ENCODE measurements at regions not wholly inside any gene's neighbourhood (a gene's known extent, or its start where the extent isn't known, plus 50 kb on each side); places are given as distances from the start of the nearest gene placed in this dataset.

DNA sequence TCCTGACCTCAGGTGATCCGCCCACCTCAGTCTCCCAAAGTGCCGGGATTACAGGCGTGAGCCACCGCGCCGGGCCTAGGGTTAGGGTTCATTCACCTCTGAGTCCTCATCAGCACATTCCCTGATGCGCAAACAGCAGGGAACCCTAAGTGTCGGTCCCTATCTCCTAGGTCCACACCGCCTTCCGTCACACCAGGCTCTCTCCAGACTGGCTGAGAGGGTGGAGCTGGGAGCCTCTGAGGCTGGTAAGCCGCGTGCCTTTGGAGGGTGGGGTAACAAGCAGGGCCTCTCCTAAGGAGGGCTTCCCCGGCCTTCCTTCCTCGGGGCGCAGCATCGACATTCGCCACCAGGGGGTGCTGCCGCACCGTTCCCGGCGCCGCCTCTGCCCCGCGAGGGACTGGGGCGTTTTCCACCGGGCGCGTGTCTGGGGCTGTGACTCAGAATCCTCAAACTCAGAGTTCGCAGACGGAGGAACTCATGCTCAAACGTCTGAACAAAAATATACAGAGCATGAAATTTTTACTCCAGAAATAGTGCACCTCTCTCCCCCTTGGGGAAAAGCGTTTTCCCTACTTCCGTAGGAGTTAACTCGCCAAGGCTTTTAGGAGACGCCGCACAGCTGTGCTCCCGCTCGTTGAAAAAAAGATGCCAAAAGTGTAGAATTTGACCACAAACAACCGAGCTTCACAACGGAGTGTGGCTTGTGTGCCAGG lies 63.9 kb upstream of the ASAP2 start (continued):
- peak; percentile 31; the same call in 1 of the 2 replicates for TF ChIP-seq ZNF431 (CRISPR knock-in tag; IDR thresholded peaks at IDR 0.05; ENCODE audit: borderline replicate concordance, low read depth)
- peak; percentile 57; the same call in 1 of the 2 replicates for TF ChIP-seq ZNF205 (CRISPR knock-in tag; IDR thresholded peaks at IDR 0.05)
- peak; percentile 80 for TF ChIP-seq HOXA5 (CRISPR knock-in tag; IDR thresholded peaks at IDR 0.05)
- peak; percentile 67; the same call in 1 of the 2 replicates for TF ChIP-seq BCL6 (CRISPR knock-in tag; IDR thresholded peaks at IDR 0.05)
- 0 out of 2 replicates have a peak, but pooled peaks have one; percentile 59 for TF ChIP-seq ISL2 (CRISPR knock-in tag; IDR thresholded peaks at IDR 0.05)
- no peak for TF ChIP-seq SIX1 (CRISPR knock-in tag; IDR thresholded peaks at IDR 0.05; ENCODE audit: borderline replicate concordance)
- TF ChIP-seq, protein P1, sequence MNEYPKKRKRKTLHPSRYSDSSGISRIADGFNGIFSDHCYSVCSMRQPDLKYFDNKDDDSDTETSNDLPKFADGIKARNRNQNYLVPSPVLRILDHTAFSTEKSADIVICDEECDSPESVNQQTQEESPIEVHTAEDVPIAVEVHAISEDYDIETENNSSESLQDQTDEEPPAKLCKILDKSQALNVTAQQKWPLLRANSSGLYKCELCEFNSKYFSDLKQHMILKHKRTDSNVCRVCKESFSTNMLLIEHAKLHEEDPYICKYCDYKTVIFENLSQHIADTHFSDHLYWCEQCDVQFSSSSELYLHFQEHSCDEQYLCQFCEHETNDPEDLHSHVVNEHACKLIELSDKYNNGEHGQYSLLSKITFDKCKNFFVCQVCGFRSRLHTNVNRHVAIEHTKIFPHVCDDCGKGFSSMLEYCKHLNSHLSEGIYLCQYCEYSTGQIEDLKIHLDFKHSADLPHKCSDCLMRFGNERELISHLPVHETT (CRISPR knock-in tag; conservative IDR thresholded peaks at IDR 0.05): peak; percentile 65; the same call in 1 of the 2 replicates
- peak; percentile 28; the same call in 1 of the 2 replicates for TF ChIP-seq BHLHE40 (IDR thresholded peaks at IDR 0.05; ENCODE audit: low read length)
- TF ChIP-seq DR1 (CRISPR knock-in tag; IDR thresholded peaks at IDR 0.05): no peak
- TF ChIP-seq, protein P2, sequence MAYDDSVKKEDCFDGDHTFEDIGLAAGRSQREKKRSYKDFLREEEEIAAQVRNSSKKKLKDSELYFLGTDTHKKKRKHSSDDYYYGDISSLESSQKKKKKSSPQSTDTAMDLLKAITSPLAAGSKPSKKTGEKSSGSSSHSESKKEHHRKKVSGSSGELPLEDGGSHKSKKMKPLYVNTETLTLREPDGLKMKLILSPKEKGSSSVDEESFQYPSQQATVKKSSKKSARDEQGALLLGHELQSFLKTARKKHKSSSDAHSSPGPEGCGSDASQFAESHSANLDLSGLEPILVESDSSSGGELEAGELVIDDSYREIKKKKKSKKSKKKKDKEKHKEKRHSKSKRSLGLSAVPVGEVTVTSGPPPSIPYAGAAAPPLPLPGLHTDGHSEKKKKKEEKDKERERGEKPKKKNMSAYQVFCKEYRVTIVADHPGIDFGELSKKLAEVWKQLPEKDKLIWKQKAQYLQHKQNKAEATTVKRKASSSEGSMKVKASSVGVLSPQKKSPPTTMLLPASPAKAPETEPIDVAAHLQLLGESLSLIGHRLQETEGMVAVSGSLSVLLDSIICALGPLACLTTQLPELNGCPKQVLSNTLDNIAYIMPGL (CRISPR knock-in tag; IDR thresholded peaks at IDR 0.05; ENCODE audit: borderline replicate concordance in 1 of 2, low read depth in 1 of 2): peak; percentile 74 to 88
- TF ChIP-seq ZFP37 (CRISPR knock-in tag; IDR thresholded peaks at IDR 0.05; ENCODE audit: borderline replicate concordance): no peak
- peak; percentile 27; the same call in 1 of the 2 replicates for TF ChIP-seq ZNF232 (CRISPR knock-in tag; IDR thresholded peaks at IDR 0.05; ENCODE audit: borderline replicate concordance)
- no peak for TF ChIP-seq HDAC6 (IDR thresholded peaks at IDR 0.05; ENCODE audit: low read depth, low read length)
- peak; percentile 70; the same call in 1 of the 2 replicates for TF ChIP-seq MEF2D (CRISPR knock-in tag; IDR thresholded peaks at IDR 0.05)
- TF ChIP-seq REPIN1 (CRISPR knock-in tag; IDR thresholded peaks at IDR 0.05; ENCODE audit: borderline replicate concordance, low read depth): peak; percentile 95
- TF ChIP-seq ZNF598 (CRISPR knock-in tag; IDR thresholded peaks at IDR 0.05; ENCODE audit: borderline replicate concordance): peak; percentile 27; the same call in 1 of the 2 replicates
- no peak for TF ChIP-seq NFE2 (CRISPR knock-in tag; IDR thresholded peaks at IDR 0.05)
- TF ChIP-seq, protein P3, sequence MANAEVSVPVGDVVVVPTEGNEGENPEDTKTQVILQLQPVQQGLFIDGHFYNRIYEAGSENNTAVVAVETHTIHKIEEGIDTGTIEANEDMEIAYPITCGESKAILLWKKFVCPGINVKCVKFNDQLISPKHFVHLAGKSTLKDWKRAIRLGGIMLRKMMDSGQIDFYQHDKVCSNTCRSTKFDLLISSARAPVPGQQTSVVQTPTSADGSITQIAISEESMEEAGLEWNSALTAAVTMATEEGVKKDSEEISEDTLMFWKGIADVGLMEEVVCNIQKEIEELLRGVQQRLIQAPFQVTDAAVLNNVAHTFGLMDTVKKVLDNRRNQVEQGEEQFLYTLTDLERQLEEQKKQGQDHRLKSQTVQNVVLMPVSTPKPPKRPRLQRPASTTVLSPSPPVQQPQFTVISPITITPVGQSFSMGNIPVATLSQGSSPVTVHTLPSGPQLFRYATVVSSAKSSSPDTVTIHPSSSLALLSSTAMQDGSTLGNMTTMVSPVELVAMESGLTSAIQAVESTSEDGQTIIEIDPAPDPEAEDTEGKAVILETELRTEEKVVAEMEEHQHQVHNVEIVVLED (CRISPR knock-in tag; IDR thresholded peaks at IDR 0.05; ENCODE audit: borderline replicate concordance): 0 out of 2 replicates have a peak, but pooled peaks have one; percentile 41
- peak; percentile 90; the same call in 1 of the 2 replicates for TF ChIP-seq ZNF136 (CRISPR knock-in tag; IDR thresholded peaks at IDR 0.05; ENCODE audit: low read depth)
- peak; percentile 71; the same call in 1 of the 2 replicates for TF ChIP-seq NFKB2 (CRISPR knock-in tag; IDR thresholded peaks at IDR 0.05; ENCODE audit: borderline replicate concordance)
- TF ChIP-seq ZMAT3 (CRISPR knock-in tag; conservative IDR thresholded peaks at IDR 0.05): no peak
- TF ChIP-seq, protein P4, sequence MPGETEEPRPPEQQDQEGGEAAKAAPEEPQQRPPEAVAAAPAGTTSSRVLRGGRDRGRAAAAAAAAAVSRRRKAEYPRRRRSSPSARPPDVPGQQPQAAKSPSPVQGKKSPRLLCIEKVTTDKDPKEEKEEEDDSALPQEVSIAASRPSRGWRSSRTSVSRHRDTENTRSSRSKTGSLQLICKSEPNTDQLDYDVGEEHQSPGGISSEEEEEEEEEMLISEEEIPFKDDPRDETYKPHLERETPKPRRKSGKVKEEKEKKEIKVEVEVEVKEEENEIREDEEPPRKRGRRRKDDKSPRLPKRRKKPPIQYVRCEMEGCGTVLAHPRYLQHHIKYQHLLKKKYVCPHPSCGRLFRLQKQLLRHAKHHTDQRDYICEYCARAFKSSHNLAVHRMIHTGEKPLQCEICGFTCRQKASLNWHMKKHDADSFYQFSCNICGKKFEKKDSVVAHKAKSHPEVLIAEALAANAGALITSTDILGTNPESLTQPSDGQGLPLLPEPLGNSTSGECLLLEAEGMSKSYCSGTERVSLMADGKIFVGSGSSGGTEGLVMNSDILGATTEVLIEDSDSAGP (CRISPR knock-in tag; IDR thresholded peaks at IDR 0.05; ENCODE audit: borderline replicate concordance): peak; percentile 93
- peak; percentile 58 for TF ChIP-seq PHF8 (CRISPR knock-in tag; IDR thresholded peaks at IDR 0.05)
- peak; percentile 48; the same call in 1 of the 2 replicates for TF ChIP-seq FOXO1 (CRISPR knock-in tag; IDR thresholded peaks at IDR 0.05)

All from HepG2 (cell line).